HEK293 (cell line): ENCODE measurements at regions not wholly inside any gene's neighbourhood (a gene's known extent, or its start where the extent isn't known, plus 50 kb on each side); places are given as distances from the start of the nearest gene placed in this dataset.

Experiments
- CTCF ChIA-PET: fragments of 350-600 bp; formaldehyde crosslinking; extraction: SDS; loops from one replicate; lab custom pipeline; 2021; ENCODE audit warnings: antibody characterized with exemption; lab: Yijun Ruan, JAX
- POLR2A ChIA-PET: fragments of 300-600 bp; formaldehyde crosslinking; extraction: SDS; loops from one replicate; lab custom pipeline; 2020; ENCODE audit warnings: antibody characterized with exemption, inconsistent platforms; lab: Yijun Ruan, JAX
- H3K27ac ChIP-seq: fragments of 200-500 bp; sonication (Bioruptor generic); 2 replicates; pipeline ENCODE4 v1.5.1; 2014; ENCODE audit warnings: low read depth, low read length, control low read depth, inconsistent platforms; ENCODE audit errors: extremely low read depth
- H3K36me3 ChIP-seq, 2 experiments: fragments of 200-500 bp in 1 of 2; sonication (Bioruptor generic) in 1 of 2; 1 replicate in 1 of 2; 2 replicates in 1 of 2; pipeline ENCODE4 v1.5.1; 2014 to 2017; ENCODE audit warnings: inconsistent platforms in 2 of 2, low read length in 2 of 2; ENCODE audit not compliant: control insufficient read depth in 2 of 2, insufficient read depth in 1 of 2
- H3K4me1 ChIP-seq: fragments of 200-500 bp; sonication (Bioruptor generic); 2 replicates; pipeline ENCODE4 v1.5.1; 2014; ENCODE audit warnings: mild to moderate bottlenecking, low read length, inconsistent platforms; ENCODE audit not compliant: control insufficient read depth, insufficient read depth
- H3K4me3 ChIP-seq: 2 replicates; pipeline ENCODE4 v1.5.1; 2011; ENCODE audit warnings: low read depth, mild to moderate bottlenecking, control low read depth, low read length, moderate library complexity
- H3K9me3 ChIP-seq: fragments of 200-500 bp; sonication (Bioruptor generic); 2 replicates; pipeline ENCODE4 v1.5.1; 2014; ENCODE audit warnings: low read depth, low read length, inconsistent platforms; ENCODE audit not compliant: control insufficient read depth, insufficient read depth
- EGR2 ChIP-seq: fragments of 450-650 bp; formaldehyde crosslinking; IDR thresholded peaks from 2 replicates; pipeline ENCODE4 v1.5.1; 2016; ENCODE audit warnings: low read depth, missing biosample characterization, missing genetic modification characterization
- FEZF1 ChIP-seq: fragments of 450-650 bp; formaldehyde crosslinking; IDR thresholded peaks from 2 replicates; pipeline ENCODE4 v1.5.1; 2016; ENCODE audit warnings: missing biosample characterization, missing genetic modification characterization
- HIC1 ChIP-seq: fragments of 450-650 bp; formaldehyde crosslinking; IDR thresholded peaks from 2 replicates; pipeline ENCODE4 v1.5.1; 2016; ENCODE audit warnings: missing biosample characterization, missing genetic modification characterization
- SP2 ChIP-seq: fragments of 450-650 bp; formaldehyde crosslinking; IDR thresholded peaks from 2 replicates; pipeline ENCODE4 v1.5.1; 2016; ENCODE audit warnings: missing biosample characterization, missing genetic modification characterization
- WT1 ChIP-seq: fragments of 450-650 bp; formaldehyde crosslinking; IDR thresholded peaks from 2 replicates; pipeline ENCODE4 v1.5.1; 2016; ENCODE audit warnings: missing biosample characterization, missing genetic modification characterization
- ZBTB20 ChIP-seq: fragments of 450-650 bp; formaldehyde crosslinking; IDR thresholded peaks from 2 replicates; pipeline ENCODE4 v1.5.1; 2016; ENCODE audit warnings: missing biosample characterization, missing genetic modification characterization
- ZFHX2 ChIP-seq: fragments of 450-650 bp; formaldehyde crosslinking; conservative IDR thresholded peaks from 2 replicates; pipeline ENCODE4 v1.5.1; 2016; ENCODE audit warnings: missing biosample characterization, missing genetic modification characterization
- ZIC2 ChIP-seq: fragments of 450-650 bp; formaldehyde crosslinking; IDR thresholded peaks from 2 replicates; pipeline ENCODE4 v1.5.1; 2016; ENCODE audit warnings: missing biosample characterization, missing genetic modification characterization
- ZNF148 ChIP-seq: fragments of 450-650 bp; formaldehyde crosslinking; IDR thresholded peaks from 2 replicates; pipeline ENCODE4 v1.5.0; 2017; ENCODE audit warnings: missing biosample characterization, missing genetic modification characterization, borderline replicate concordance
- ZNF211 ChIP-seq: fragments of 450-650 bp; formaldehyde crosslinking; IDR thresholded peaks from 2 replicates; pipeline ENCODE4 v1.5.1; 2016; ENCODE audit warnings: low read depth, missing biosample characterization, missing genetic modification characterization
- ZNF223 ChIP-seq: fragments of 450-650 bp; formaldehyde crosslinking; IDR thresholded peaks from 2 replicates; pipeline ENCODE4 v1.5.1; 2016; ENCODE audit warnings: missing biosample characterization, missing genetic modification characterization
- ZNF23 ChIP-seq: fragments of 450-650 bp; formaldehyde crosslinking; IDR thresholded peaks from 2 replicates; pipeline ENCODE4 v1.5.1; 2016; ENCODE audit warnings: missing biosample characterization, missing genetic modification characterization, borderline replicate concordance
- ZNF292 ChIP-seq: fragments of 450-650 bp; formaldehyde crosslinking; IDR thresholded peaks from 2 replicates; pipeline ENCODE4 v1.5.1; 2016; ENCODE audit warnings: low read depth, missing biosample characterization, missing genetic modification characterization, borderline replicate concordance
- ZNF324 ChIP-seq: fragments of 450-650 bp; formaldehyde crosslinking; IDR thresholded peaks from 2 replicates; pipeline ENCODE4 v1.5.1; 2016; ENCODE audit warnings: missing biosample characterization, missing genetic modification characterization
- ZNF341 ChIP-seq: fragments of 450-650 bp; formaldehyde crosslinking; IDR thresholded peaks from 2 replicates; pipeline ENCODE4; 2016; ENCODE audit warnings: low read depth, missing biosample characterization, missing genetic modification characterization
- ZNF391 ChIP-seq: fragments of 450-650 bp; formaldehyde crosslinking; IDR thresholded peaks from 2 replicates; pipeline ENCODE4 v1.5.1; 2016; ENCODE audit warnings: low read depth, missing biosample characterization, missing genetic modification characterization, borderline replicate concordance
- ZNF398 ChIP-seq: fragments of 450-650 bp; formaldehyde crosslinking; IDR thresholded peaks from 2 replicates; pipeline ENCODE4 v1.5.1; 2017; ENCODE audit warnings: missing biosample characterization, missing genetic modification characterization
- ZNF48 ChIP-seq: fragments of 450-650 bp; formaldehyde crosslinking; IDR thresholded peaks from 2 replicates; pipeline ENCODE4 v1.5.1; 2016; ENCODE audit warnings: missing biosample characterization, missing genetic modification characterization
- ZNF529 ChIP-seq: fragments of 450-650 bp; formaldehyde crosslinking; IDR thresholded peaks from 2 replicates; pipeline ENCODE4 v1.5.1; 2017; ENCODE audit warnings: missing genetic modification characterization, missing biosample characterization; ENCODE audit not compliant: insufficient replicate concordance
- ZNF530 ChIP-seq: fragments of 450-650 bp; formaldehyde crosslinking; IDR thresholded peaks from 2 replicates; pipeline ENCODE4 v1.5.1; 2016; ENCODE audit warnings: low read depth, missing biosample characterization, missing genetic modification characterization
- ZNF610 ChIP-seq: fragments of 450-650 bp; formaldehyde crosslinking; IDR thresholded peaks from 2 replicates; pipeline ENCODE4 v1.5.1; 2016; ENCODE audit warnings: missing biosample characterization, missing genetic modification characterization, borderline replicate concordance
- ZNF626 ChIP-seq: fragments of 450-650 bp; sonication (Bioruptor Pico); formaldehyde crosslinking; IDR thresholded peaks from 2 replicates; pipeline ENCODE4 v1.5.1; 2018; ENCODE audit warnings: missing biosample characterization, missing genetic modification characterization, inconsistent platforms
- ZNF707 ChIP-seq: fragments of 450-650 bp; formaldehyde crosslinking; IDR thresholded peaks from 2 replicates; pipeline ENCODE4 v1.5.1; 2016; ENCODE audit warnings: missing biosample characterization, missing genetic modification characterization
- ZNF776 ChIP-seq: fragments of 450-650 bp; formaldehyde crosslinking; IDR thresholded peaks from 2 replicates; pipeline ENCODE4 v1.5.0; 2017; ENCODE audit warnings: missing biosample characterization, missing genetic modification characterization, borderline replicate concordance

GRCh38 chr2:129777762-129778583 is 201.5 kb upstream of the RAB6C start:
- peak; percentile 22; the same call in 1 of the 2 replicates for TF ChIP-seq ZNF341 (tag by site-specific recombination)
- TF ChIP-seq ZFHX2: peak; percentile 53; the same call in 1 of the 2 replicates
- TF ChIP-seq EGR2 (tag by site-specific recombination): peak; percentile 77
- no peak for TF ChIP-seq ZNF529 (tag by site-specific recombination)
- TF ChIP-seq ZBTB20 (tag by site-specific recombination): no peak
- TF ChIP-seq, all 188 proteins: peak for 3
- Histone ChIP-seq H3K27ac (no peak overlapping the region), H3K4me3 (no peak overlapping the region), H3K36me3 (no peaks in the 10 kb centered on the region), H3K9me3 (no peaks in the 10 kb centered on the region), H3K4me1 (peaks cover 6% of the 10 kb centered on the region; the same call in 1 of the 2 replicates)
- ChIA-PET CTCF (no interaction called here), POLR2A (no interaction called here)

- Histone ChIP-seq H3K4me1 (peaks cover 6% of the 10 kb centered on the region; the same call in 1 of the 2 replicates), H3K4me3 (no peak overlapping the region), H3K9me3 (no peaks in the 10 kb centered on the region), H3K36me3 (no peaks in the 10 kb centered on the region), H3K27ac (no peak overlapping the region)
- TF ChIP-seq ZNF610: no peak
- TF ChIP-seq SP2 (tag by site-specific recombination): no peak
- TF ChIP-seq ZNF776 (tag by site-specific recombination): no peak
- no peak for TF ChIP-seq ZNF223
- TF ChIP-seq ZNF23: no peak
- no peak for TF ChIP-seq ZNF211
- TF ChIP-seq ZNF707 (tag by site-specific recombination): no peak
- TF ChIP-seq FEZF1 (tag by site-specific recombination): no peak
- ChIA-PET POLR2A (no interaction called here), CTCF (no interaction called here)
These were observed 200.9 kb upstream of the RAB6C start for GRCh38 chr2:129778584-129778877.

GRCh38 chr2:129779783-129780182 is 199.7 kb upstream of the RAB6C start:
- Histone ChIP-seq H3K4me3 (no peak overlapping the region), H3K27ac (no peak overlapping the region), H3K4me1 (peaks cover 6% of the 10 kb centered on the region; the same call in 1 of the 2 replicates), H3K36me3 (no peaks in the 10 kb centered on the region), H3K9me3 (no peaks in the 10 kb centered on the region)
- CTCF ChIA-PET: no interaction called here
- POLR2A ChIA-PET: no interaction called here
- TF ChIP-seq ZIC2 (tag by site-specific recombination) (no peak), ZNF610 (no peak), ZNF626 (no peak), ZNF398 (no peak), ZNF292 (tag by site-specific recombination) (no peak), WT1 (no peak), ZNF148 (tag by site-specific recombination) (no peak), ZNF530 (tag by site-specific recombination) (no peak), SP2 (tag by site-specific recombination) (no peak), ZNF324 (tag by site-specific recombination) (no peak), ZNF776 (tag by site-specific recombination) (no peak), ZNF391 (tag by site-specific recombination) (no peak), ZNF48 (tag by site-specific recombination) (no peak), HIC1 (tag by site-specific recombination) (no peak)
